ENCODE measurements at regions not wholly inside any gene's neighbourhood (a gene's known extent, or its start where the extent isn't known, plus 50 kb on each side); places are given as distances from the start of the nearest gene placed in this dataset.

GRCh38 chr12:84638811-84639368 is 273.7 kb downstream of the SLC6A15 start:
- Mint-ChIP-seq H3K9me3 (ENCODE audit: unreplicated experiment) (no peaks in the 10 kb centered on the region), H3K36me3 (ENCODE audit: insufficient read depth, unreplicated experiment) (no peaks in the 10 kb centered on the region), H3K27me3 (ENCODE audit: insufficient read depth, unreplicated experiment) (no peaks in the 10 kb centered on the region), H3K4me3 (ENCODE audit: unreplicated experiment) (no peak overlapping the region), H3K27ac (ENCODE audit: low read depth, unreplicated experiment) (peak overlapping the region; percentile 78), H3K4me1 (ENCODE audit: insufficient read depth, unreplicated experiment) (peaks cover 11% of the 10 kb centered on the region)
- TF ChIP-seq CTCF (IDR thresholded peaks at IDR 0.05; ENCODE audit: unreplicated experiment), result no peak
- intact Hi-C loops (cut with micrococcal nuclease), result no loop called here
- no peak for DNase-seq (ENCODE audit: unreplicated experiment)
- POLR2A ChIA-PET, result interaction anchor here (0.8 kb wide), 1 partner anchor 10 kb away, joined by 3 read pairs; no protein-coding TSS in a partner anchor
- BruUV-seq (replicated peaks), result no TSS peak
- CTCF ChIA-PET, result no interaction called here

- DNase-seq (ENCODE audit: unreplicated experiment), result no peak
- Mint-ChIP-seq H3K9me3 (ENCODE audit: unreplicated experiment) (no peaks in the 10 kb centered on the region), H3K36me3 (ENCODE audit: insufficient read depth, unreplicated experiment) (no peaks in the 10 kb centered on the region), H3K27ac (ENCODE audit: low read depth, unreplicated experiment) (peak overlapping the region; percentile 78), H3K4me3 (ENCODE audit: unreplicated experiment) (no peak overlapping the region), H3K27me3 (ENCODE audit: insufficient read depth, unreplicated experiment) (no peaks in the 10 kb centered on the region), H3K4me1 (ENCODE audit: insufficient read depth, unreplicated experiment) (peaks cover 11% of the 10 kb centered on the region)
- intact Hi-C loops (cut with micrococcal nuclease), result no loop called here
- ChIA-PET CTCF (interaction anchor here (0.6 to 0.7 kb wide), 3 partner anchors 16 to 915 kb away, joined by 3 to 4 read pairs (median 4); no protein-coding TSS in a partner anchor), POLR2A (no interaction called here)
- BruUV-seq (replicated peaks), result no TSS peak
- TF ChIP-seq CTCF (IDR thresholded peaks at IDR 0.05; ENCODE audit: unreplicated experiment), result no peak
These were observed 274.7 kb downstream of the SLC6A15 start for GRCh38 chr12:84637926-84638325.

GRCh38 chr12:84636801-84637290 is 275.8 kb downstream of the SLC6A15 start:
- no peak for TF ChIP-seq CTCF (IDR thresholded peaks at IDR 0.05; ENCODE audit: unreplicated experiment)
- BruUV-seq (replicated peaks), result no TSS peak
- Mint-ChIP-seq H3K9me3 (ENCODE audit: unreplicated experiment) (no peaks in the 10 kb centered on the region), H3K36me3 (ENCODE audit: insufficient read depth, unreplicated experiment) (no peaks in the 10 kb centered on the region), H3K27me3 (ENCODE audit: insufficient read depth, unreplicated experiment) (no peaks in the 10 kb centered on the region), H3K27ac (ENCODE audit: low read depth, unreplicated experiment) (peak overlapping the region; percentile 66), H3K4me3 (ENCODE audit: unreplicated experiment) (no peak overlapping the region), H3K4me1 (ENCODE audit: insufficient read depth, unreplicated experiment) (peaks cover 11% of the 10 kb centered on the region)
- POLR2A ChIA-PET, result interaction anchor here (0.6 kb wide), 1 partner anchor 361 kb away, joined by 3 read pairs; no protein-coding TSS in a partner anchor
- intact Hi-C loops (cut with micrococcal nuclease), result no loop called here
- no peak for DNase-seq (ENCODE audit: unreplicated experiment)
- CTCF ChIA-PET, result no interaction called here

GRCh38 chr12:84634526-84634925 is 278.1 kb downstream of the SLC6A15 start:
- TF ChIP-seq CTCF (IDR thresholded peaks at IDR 0.05; ENCODE audit: unreplicated experiment), result no peak
- no peak overlapping the region for H3K27ac Mint-ChIP-seq (ENCODE audit: low read depth, unreplicated experiment)
- CTCF ChIA-PET, result interaction anchor here (0.7 kb wide), 1 partner anchor 1186 kb away, joined by 3 read pairs; no protein-coding TSS in a partner anchor
- POLR2A ChIA-PET, result no interaction called here
- BruUV-seq (replicated peaks), result no TSS peak
- peaks cover 11% of the 10 kb centered on the region for H3K4me1 Mint-ChIP-seq (ENCODE audit: insufficient read depth, unreplicated experiment)
- no peaks in the 10 kb centered on the region for H3K27me3 Mint-ChIP-seq (ENCODE audit: insufficient read depth, unreplicated experiment)
- no peak overlapping the region for H3K4me3 Mint-ChIP-seq (ENCODE audit: unreplicated experiment)
- no peaks in the 10 kb centered on the region for H3K36me3 Mint-ChIP-seq (ENCODE audit: insufficient read depth, unreplicated experiment)
- H3K9me3 Mint-ChIP-seq (ENCODE audit: unreplicated experiment), result no peaks in the 10 kb centered on the region
- intact Hi-C loops (cut with micrococcal nuclease), result no loop called here
- DNase-seq (ENCODE audit: unreplicated experiment), result no peak

Data from MCF 10A (cell line).